ENCODE measurements at regions not wholly inside any gene's neighbourhood (a gene's known extent, or its start where the extent isn't known, plus 50 kb on each side); places are given as distances from the start of the nearest gene placed in this dataset.

GRCh38 chr2:144711630-144712549 lies 192.0 kb upstream of the ZEB2 start:
- H4K20me1 ChIP-seq (replicated peaks; ENCODE audit: insufficient read depth): no peaks in the 10 kb centered on the region
- no peak overlapping the region for H3K4me3 ChIP-seq
- peak; percentile 86 for ATAC-seq
- no peaks in the 10 kb centered on the region for H3F3A ChIP-seq (replicated peaks; ENCODE audit: low read depth)
- no peaks in the 10 kb centered on the region for H3K36me3 ChIP-seq (ENCODE audit: insufficient read depth)
- H3K27ac ChIP-seq (ENCODE audit: low read depth): no peak overlapping the region
- H3K4me1 ChIP-seq (ENCODE audit: insufficient read depth): peaks cover 28% of the 10 kb centered on the region
- no peaks in the 10 kb centered on the region for H3K36me3 Mint-ChIP-seq (ENCODE audit: low read depth)
- H3K4me3 Mint-ChIP-seq: no peak overlapping the region
- H3K4me2 ChIP-seq: peak overlapping the region; percentile 52
- no peaks in the 10 kb centered on the region for H3K79me2 ChIP-seq (replicated peaks; ENCODE audit: insufficient read depth)
- H3K27me3 Mint-ChIP-seq (ENCODE audit: insufficient read depth, low read depth, poor library complexity): peaks cover 1% of the 10 kb centered on the region
- no peak overlapping the region; the same call in 1 of the 2 replicates for H3K27ac Mint-ChIP-seq
- no peaks in the 10 kb centered on the region; the same call in 2 of the 3 replicates for H3K9me3 Mint-ChIP-seq
- H3K27me3 ChIP-seq (ENCODE audit: insufficient read depth): no peaks in the 10 kb centered on the region
- TF ChIP-seq ETS1 (IDR thresholded peaks at IDR 0.05): no peak
- TF ChIP-seq NANOG (IDR thresholded peaks at IDR 0.05; ENCODE audit: borderline replicate concordance): no peak
- no peak for TF ChIP-seq CTCF (conservative IDR thresholded peaks at IDR 0.05; ENCODE audit: low read depth in 2 of 2)
- no peak for TF ChIP-seq REST (IDR thresholded peaks at IDR 0.05; ENCODE audit: unreplicated experiment)
- no peak for TF ChIP-seq CREB1 (CRISPR knock-in tag; IDR thresholded peaks at IDR 0.05; ENCODE audit: low read depth)
- no peak for TF ChIP-seq EZH2phosphoT487 (IDR thresholded peaks at IDR 0.05; ENCODE audit: unreplicated experiment)
- no peak for TF ChIP-seq EZH2 (IDR thresholded peaks at IDR 0.05; ENCODE audit: low read depth, unreplicated experiment)
- no peak for TF ChIP-seq ZNF331 (CRISPR knock-in tag; IDR thresholded peaks at IDR 0.05; ENCODE audit: low read depth)
- TF ChIP-seq POLR2AphosphoS5 (IDR thresholded peaks at IDR 0.05; ENCODE audit: low read depth): no peak
- no peak for TF ChIP-seq ZNF462 (CRISPR knock-in tag; IDR thresholded peaks at IDR 0.05)
- TF ChIP-seq STAT1 (IDR thresholded peaks at IDR 0.05; ENCODE audit: unreplicated experiment): no peak
- TF ChIP-seq JUNB (IDR thresholded peaks at IDR 0.05; ENCODE audit: unreplicated experiment): no peak
- TF ChIP-seq ZNF114 (CRISPR knock-in tag; IDR thresholded peaks at IDR 0.05): no peak
- H3K9me2 ChIP-seq (ENCODE audit: insufficient read depth): no peaks in the 10 kb centered on the region; the same call in 1 of the 2 replicates
- peak; percentile 29 for DNase-seq (ENCODE audit: low spot score)
- no peak overlapping the region for H2AFZ ChIP-seq
- peaks cover 28% of the 10 kb centered on the region for H3K4me1 Mint-ChIP-seq

Data from GM23338 (cell line).